ENCODE measurements at regions not wholly inside any gene's neighbourhood (a gene's known extent, or its start where the extent isn't known, plus 50 kb on each side); places are given as distances from the start of the nearest gene placed in this dataset.

- no peak overlapping the region for H3K27ac ChIP-seq (ENCODE audit: low read depth in 1 of 2, low read length in 2 of 2)
- peaks cover 0 to 3% (median 0%) of the 10 kb centered on the region in 4 donors for H3K9me3 ChIP-seq (ENCODE audit: control insufficient read depth in 4 of 4, low read length in 3 of 4)
- H3K27me3 ChIP-seq (ENCODE audit: control insufficient read depth in 4 of 4, insufficient read depth in 4 of 4, low read length in 3 of 4) = no peaks in the 10 kb centered on the region
- DNase-seq (ENCODE audit: low spot score) = no peak
- TF ChIP-seq HNF4G (IDR thresholded peaks at IDR 0.05) (no peak), RAD21 (IDR thresholded peaks at IDR 0.05) (no peak), FOXA1 (IDR thresholded peaks at IDR 0.05) (no peak), GABPA (IDR thresholded peaks at IDR 0.05 in 1 of 2, conservative IDR thresholded peaks at IDR 0.05 in 1 of 2) (no peak), REST (IDR thresholded peaks at IDR 0.05) (no peak), JUND (IDR thresholded peaks at IDR 0.05) (no peak), CTCF (IDR thresholded peaks at IDR 0.05; ENCODE audit: low read depth, low read length, missing input control) (no peak), HNF4A (conservative IDR thresholded peaks at IDR 0.05) (no peak), FOXA2 (IDR thresholded peaks at IDR 0.05) (no peak), SP1 (IDR thresholded peaks at IDR 0.05) (no peak), YY1 (IDR thresholded peaks at IDR 0.05) (no peak), MAX (IDR thresholded peaks at IDR 0.05) (no peak), TAF1 (conservative IDR thresholded peaks at IDR 0.05) (no peak), NR2F2 (IDR thresholded peaks at IDR 0.05) (no peak), ATF3 (IDR thresholded peaks at IDR 0.05) (no peak), ZBTB33 (IDR thresholded peaks at IDR 0.05) (no peak)
- no peak overlapping the region for H3K4me3 ChIP-seq (ENCODE audit: low read depth in 1 of 3, low read length in 3 of 3)
- no peaks in the 10 kb centered on the region for H3K36me3 ChIP-seq (ENCODE audit: control insufficient read depth in 4 of 4, insufficient read depth in 3 of 4, low read depth in 1 of 4, low read length in 3 of 4)
- no peaks in the 10 kb centered on the region for H3K4me1 ChIP-seq (ENCODE audit: control insufficient read depth in 4 of 4, insufficient read depth in 4 of 4, low read length in 3 of 4)
- H3K9ac ChIP-seq (ENCODE audit: low read depth in 1 of 2, low read length in 2 of 2) = no peak overlapping the region
- WGBS = 73% methylated on average over 3 of the region's 3 CpGs
Measured at GRCh38 chr4:85233516-85233915, 241.4 kb upstream of the ARHGAP24 start.

GRCh38 chr4:85243857-85244256 is 231.1 kb upstream of the ARHGAP24 start:
- Histone ChIP-seq H3K4me3 (ENCODE audit: low read depth in 1 of 3, low read length in 3 of 3) (no peak overlapping the region), H3K36me3 (ENCODE audit: control insufficient read depth in 4 of 4, insufficient read depth in 3 of 4, low read depth in 1 of 4, low read length in 3 of 4) (no peaks in the 10 kb centered on the region), H3K9ac (ENCODE audit: low read depth in 1 of 2, low read length in 2 of 2) (no peak overlapping the region), H3K9me3 (ENCODE audit: control insufficient read depth in 4 of 4, low read length in 3 of 4) (no peaks in the 10 kb centered on the region), H3K4me1 (ENCODE audit: control insufficient read depth in 4 of 4, insufficient read depth in 4 of 4, low read length in 3 of 4) (no peaks in the 10 kb centered on the region), H3K27ac (ENCODE audit: low read depth in 1 of 2, low read length in 2 of 2) (no peak overlapping the region), H3K27me3 (ENCODE audit: control insufficient read depth in 4 of 4, insufficient read depth in 4 of 4, low read length in 3 of 4) (no peaks in the 10 kb centered on the region)
- no peak for DNase-seq (ENCODE audit: low spot score)
- TF ChIP-seq FOXA2 (IDR thresholded peaks at IDR 0.05) = no peak
- no peak for TF ChIP-seq HNF4G (IDR thresholded peaks at IDR 0.05)
- TF ChIP-seq REST (IDR thresholded peaks at IDR 0.05) = no peak
- no peak for TF ChIP-seq RXRA (IDR thresholded peaks at IDR 0.05)
- no peak for TF ChIP-seq MAX (IDR thresholded peaks at IDR 0.05)
- no peak for TF ChIP-seq RAD21 (IDR thresholded peaks at IDR 0.05)
- TF ChIP-seq SP1 (IDR thresholded peaks at IDR 0.05) = no peak
- no peak for TF ChIP-seq YY1 (IDR thresholded peaks at IDR 0.05)
- no peak for TF ChIP-seq NR2F2 (IDR thresholded peaks at IDR 0.05)
- no peak for TF ChIP-seq FOXA1 (IDR thresholded peaks at IDR 0.05)
- 63% methylated on average over 1 of the region's 1 CpG for WGBS
